Hepatocyte (in vitro differentiated cells): ENCODE measurements at regions not wholly inside any gene's neighbourhood (a gene's known extent, or its start where the extent isn't known, plus 50 kb on each side); places are given as distances from the start of the nearest gene placed in this dataset.

Source experiments
- EZH2 ChIP-seq: fragments of 200-600 bp; sonication (generic); IDR thresholded peaks from 2 replicates; pipeline ENCODE4 v1.6.1; 2016; ENCODE audit warnings: antibody characterized with exemption, mild to moderate bottlenecking, borderline replicate concordance
- EZH2phosphoT487 ChIP-seq: fragments of 200-600 bp; sonication (generic); IDR thresholded peaks from one replicate; pipeline ENCODE4 v1.6.1; 2018; ENCODE audit warnings: antibody characterized with exemption, mild to moderate bottlenecking, low read depth, moderate library complexity; ENCODE audit not compliant: unreplicated experiment, severe bottlenecking
- TF ChIP-seq, protein P1 (sequence below): fragments of 200-600 bp; sonication (generic); IDR thresholded peaks from 2 replicates; pipeline ENCODE4 v1.5.1; 2016; ENCODE audit warnings: antibody characterized with exemption, mild to moderate bottlenecking; ENCODE audit not compliant: poor library complexity

GRCh38 chr2:9758741-9759140 lies 84.5 kb upstream of the TAF1B start:
- TF ChIP-seq, protein P1, sequence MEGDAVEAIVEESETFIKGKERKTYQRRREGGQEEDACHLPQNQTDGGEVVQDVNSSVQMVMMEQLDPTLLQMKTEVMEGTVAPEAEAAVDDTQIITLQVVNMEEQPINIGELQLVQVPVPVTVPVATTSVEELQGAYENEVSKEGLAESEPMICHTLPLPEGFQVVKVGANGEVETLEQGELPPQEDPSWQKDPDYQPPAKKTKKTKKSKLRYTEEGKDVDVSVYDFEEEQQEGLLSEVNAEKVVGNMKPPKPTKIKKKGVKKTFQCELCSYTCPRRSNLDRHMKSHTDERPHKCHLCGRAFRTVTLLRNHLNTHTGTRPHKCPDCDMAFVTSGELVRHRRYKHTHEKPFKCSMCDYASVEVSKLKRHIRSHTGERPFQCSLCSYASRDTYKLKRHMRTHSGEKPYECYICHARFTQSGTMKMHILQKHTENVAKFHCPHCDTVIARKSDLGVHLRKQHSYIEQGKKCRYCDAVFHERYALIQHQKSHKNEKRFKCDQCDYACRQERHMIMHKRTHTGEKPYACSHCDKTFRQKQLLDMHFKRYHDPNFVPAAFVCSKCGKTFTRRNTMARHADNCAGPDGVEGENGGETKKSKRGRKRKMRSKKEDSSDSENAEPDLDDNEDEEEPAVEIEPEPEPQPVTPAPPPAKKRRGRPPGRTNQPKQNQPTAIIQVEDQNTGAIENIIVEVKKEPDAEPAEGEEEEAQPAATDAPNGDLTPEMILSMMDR: no peak
- TF ChIP-seq EZH2: no peak
- TF ChIP-seq EZH2phosphoT487: no peak
